ENCODE measurements at regions not wholly inside any gene's neighbourhood (a gene's known extent, or its start where the extent isn't known, plus 50 kb on each side); places are given as distances from the start of the nearest gene placed in this dataset.

DNA sequence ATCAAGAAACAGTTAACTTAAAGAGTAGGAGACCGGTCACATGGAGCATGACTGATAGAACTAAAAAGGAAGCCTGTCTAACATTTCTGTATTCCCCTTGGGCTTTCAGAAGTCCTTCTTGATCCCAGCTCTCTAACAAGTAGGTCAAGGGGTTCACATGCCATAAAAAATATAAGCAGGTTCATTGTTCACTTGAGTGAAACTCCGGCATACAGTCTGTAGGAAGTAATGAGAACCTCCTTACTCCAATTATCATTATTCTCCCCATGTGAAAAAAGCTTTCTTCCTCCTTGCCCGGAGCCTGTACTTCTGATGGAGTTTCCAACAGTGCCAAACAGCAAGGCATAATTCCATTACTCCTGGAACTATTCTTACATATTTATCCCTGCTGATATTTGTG is 242.8 kb upstream of the CNTN4 start:
- TF ChIP-seq, protein P1, sequence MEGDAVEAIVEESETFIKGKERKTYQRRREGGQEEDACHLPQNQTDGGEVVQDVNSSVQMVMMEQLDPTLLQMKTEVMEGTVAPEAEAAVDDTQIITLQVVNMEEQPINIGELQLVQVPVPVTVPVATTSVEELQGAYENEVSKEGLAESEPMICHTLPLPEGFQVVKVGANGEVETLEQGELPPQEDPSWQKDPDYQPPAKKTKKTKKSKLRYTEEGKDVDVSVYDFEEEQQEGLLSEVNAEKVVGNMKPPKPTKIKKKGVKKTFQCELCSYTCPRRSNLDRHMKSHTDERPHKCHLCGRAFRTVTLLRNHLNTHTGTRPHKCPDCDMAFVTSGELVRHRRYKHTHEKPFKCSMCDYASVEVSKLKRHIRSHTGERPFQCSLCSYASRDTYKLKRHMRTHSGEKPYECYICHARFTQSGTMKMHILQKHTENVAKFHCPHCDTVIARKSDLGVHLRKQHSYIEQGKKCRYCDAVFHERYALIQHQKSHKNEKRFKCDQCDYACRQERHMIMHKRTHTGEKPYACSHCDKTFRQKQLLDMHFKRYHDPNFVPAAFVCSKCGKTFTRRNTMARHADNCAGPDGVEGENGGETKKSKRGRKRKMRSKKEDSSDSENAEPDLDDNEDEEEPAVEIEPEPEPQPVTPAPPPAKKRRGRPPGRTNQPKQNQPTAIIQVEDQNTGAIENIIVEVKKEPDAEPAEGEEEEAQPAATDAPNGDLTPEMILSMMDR (IDR thresholded peaks at IDR 0.05): no peak
- TF ChIP-seq POLR2A (IDR thresholded peaks at IDR 0.05): no peak
